GM12872 (cell line): ENCODE measurements at regions not wholly inside any gene's neighbourhood (a gene's known extent, or its start where the extent isn't known, plus 50 kb on each side); places are given as distances from the start of the nearest gene placed in this dataset.

Experiments
- CTCF ChIP-seq: IDR thresholded peaks from 3 replicates; pipeline ENCODE4 v1.5.1; 2011; ENCODE audit warnings: low read depth, mild to moderate bottlenecking, low read length, moderate library complexity; ENCODE audit not compliant: insufficient read depth

- no peak for TF ChIP-seq CTCF
These were observed 200.1 kb downstream of the ACTR3B start for GRCh38 chr7:152959610-152960009.

GRCh38 chr7:152966189-152966588, 206.6 kb downstream of the ACTR3B start:
- no peak for TF ChIP-seq CTCF

GRCh38 chr7:152967958-152968357, 208.4 kb downstream of the ACTR3B start:
- no peak for TF ChIP-seq CTCF

- TF ChIP-seq CTCF: no peak
These were observed 209.0 kb downstream of the ACTR3B start for GRCh38 chr7:152968514-152968913.

- no peak for TF ChIP-seq CTCF
These were observed 209.8 kb downstream of the ACTR3B start for GRCh38 chr7:152969335-152969734.

- no peak for TF ChIP-seq CTCF
These were observed 210.3 kb downstream of the ACTR3B start for GRCh38 chr7:152969839-152970238.

GRCh38 chr7:152970481-152970880, 210.9 kb downstream of the ACTR3B start:
- no peak for TF ChIP-seq CTCF

GRCh38 chr7:152974577-152974976, 215.0 kb downstream of the ACTR3B start:
- TF ChIP-seq CTCF: no peak
